Nephron progenitor cell (in vitro differentiated cells): ENCODE measurements at regions not wholly inside any gene's neighbourhood (a gene's known extent, or its start where the extent isn't known, plus 50 kb on each side); places are given as distances from the start of the nearest gene placed in this dataset.

Source experiments
- DNase-seq: peaks from one replicate; pipeline ENCODE4 v3.0.0; 2021
- H3K27ac Mint-ChIP-seq: 2 replicates; pipeline ENCODE4 v1.8.0; 2021; ENCODE audit warnings: mild to moderate bottlenecking, moderate library complexity, mixed read lengths
- H3K27me3 Mint-ChIP-seq: 2 replicates; pipeline ENCODE4 v1.8.0; 2021; ENCODE audit warnings: mild to moderate bottlenecking, low read depth, mixed read lengths; ENCODE audit not compliant: poor library complexity
- H3K36me3 Mint-ChIP-seq: 2 replicates; pipeline ENCODE4 v1.8.0; 2021; ENCODE audit warnings: low read depth, mixed read lengths
- H3K4me1 Mint-ChIP-seq: 2 replicates; pipeline ENCODE4 v1.8.0; 2021; ENCODE audit warnings: mixed read lengths
- H3K4me3 Mint-ChIP-seq: 2 replicates; pipeline ENCODE4 v1.8.0; 2021; ENCODE audit warnings: mild to moderate bottlenecking, moderate library complexity, mixed read lengths
- H3K9me3 Mint-ChIP-seq: 2 replicates; pipeline ENCODE4 v1.8.0; 2021; ENCODE audit warnings: mild to moderate bottlenecking, moderate library complexity, mixed read lengths
- TF ChIP-seq, protein P1 (sequence below): fragments of 200-600 bp; sonication (generic); IDR thresholded peaks from 2 replicates; pipeline ENCODE4 v1.5.0; 2021; ENCODE audit warnings: antibody characterized with exemption

- Mint-ChIP-seq H3K4me1 (peaks cover 65% of the 10 kb centered on the region), H3K4me3 (peak overlapping the region; percentile 65), H3K36me3 (no peaks in the 10 kb centered on the region), H3K9me3 (no peaks in the 10 kb centered on the region), H3K27ac (peak overlapping the region; percentile 90), H3K27me3 (no peaks in the 10 kb centered on the region)
- TF ChIP-seq, protein P1, sequence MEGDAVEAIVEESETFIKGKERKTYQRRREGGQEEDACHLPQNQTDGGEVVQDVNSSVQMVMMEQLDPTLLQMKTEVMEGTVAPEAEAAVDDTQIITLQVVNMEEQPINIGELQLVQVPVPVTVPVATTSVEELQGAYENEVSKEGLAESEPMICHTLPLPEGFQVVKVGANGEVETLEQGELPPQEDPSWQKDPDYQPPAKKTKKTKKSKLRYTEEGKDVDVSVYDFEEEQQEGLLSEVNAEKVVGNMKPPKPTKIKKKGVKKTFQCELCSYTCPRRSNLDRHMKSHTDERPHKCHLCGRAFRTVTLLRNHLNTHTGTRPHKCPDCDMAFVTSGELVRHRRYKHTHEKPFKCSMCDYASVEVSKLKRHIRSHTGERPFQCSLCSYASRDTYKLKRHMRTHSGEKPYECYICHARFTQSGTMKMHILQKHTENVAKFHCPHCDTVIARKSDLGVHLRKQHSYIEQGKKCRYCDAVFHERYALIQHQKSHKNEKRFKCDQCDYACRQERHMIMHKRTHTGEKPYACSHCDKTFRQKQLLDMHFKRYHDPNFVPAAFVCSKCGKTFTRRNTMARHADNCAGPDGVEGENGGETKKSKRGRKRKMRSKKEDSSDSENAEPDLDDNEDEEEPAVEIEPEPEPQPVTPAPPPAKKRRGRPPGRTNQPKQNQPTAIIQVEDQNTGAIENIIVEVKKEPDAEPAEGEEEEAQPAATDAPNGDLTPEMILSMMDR: no peak
- peak; percentile 25 for DNase-seq
Measured at GRCh38 chr6:15090145-15090579, 155.7 kb upstream of the JARID2 start.

GRCh38 chr6:15090745-15091384 lies 155.0 kb upstream of the JARID2 start:
- peaks cover 4% of the 10 kb centered on the region for H3K9me3 Mint-ChIP-seq
- TF ChIP-seq, protein P1: no peak
- H3K4me1 Mint-ChIP-seq: peaks cover 65% of the 10 kb centered on the region
- peaks cover 4% of the 10 kb centered on the region for H3K27me3 Mint-ChIP-seq
- peak overlapping the region; percentile 90 for H3K27ac Mint-ChIP-seq
- H3K36me3 Mint-ChIP-seq: no peaks in the 10 kb centered on the region
- DNase-seq: no peak
- H3K4me3 Mint-ChIP-seq: peak overlapping the region; percentile 45

- peaks cover 11% of the 10 kb centered on the region for H3K4me1 Mint-ChIP-seq
- DNase-seq: no peak
- no peak overlapping the region for H3K27ac Mint-ChIP-seq
- H3K9me3 Mint-ChIP-seq: peaks cover 6% of the 10 kb centered on the region
- no peak overlapping the region for H3K4me3 Mint-ChIP-seq
- H3K27me3 Mint-ChIP-seq: peaks cover 11% of the 10 kb centered on the region
- TF ChIP-seq, protein P1: no peak
- no peaks in the 10 kb centered on the region for H3K36me3 Mint-ChIP-seq
Measured at GRCh38 chr6:15096894-15097837, 148.7 kb upstream of the JARID2 start.

- Mint-ChIP-seq H3K4me3 (no peak overlapping the region), H3K9me3 (peaks cover 4% of the 10 kb centered on the region), H3K27me3 (peaks cover 12% of the 10 kb centered on the region), H3K4me1 (peaks cover under 1% of the 10 kb centered on the region), H3K27ac (no peak overlapping the region), H3K36me3 (no peaks in the 10 kb centered on the region)
- DNase-seq: no peak
- TF ChIP-seq, protein P1: no peak
Measured at GRCh38 chr6:15101130-15101529, 144.7 kb upstream of the JARID2 start.

- peaks cover 7% of the 10 kb centered on the region for H3K9me3 Mint-ChIP-seq
- TF ChIP-seq, protein P1: no peak
- H3K27me3 Mint-ChIP-seq: peaks cover 12% of the 10 kb centered on the region
- no peak overlapping the region for H3K27ac Mint-ChIP-seq
- no peak for DNase-seq
- H3K36me3 Mint-ChIP-seq: no peaks in the 10 kb centered on the region
- H3K4me3 Mint-ChIP-seq: no peak overlapping the region
- peaks cover 12% of the 10 kb centered on the region for H3K4me1 Mint-ChIP-seq
Measured at GRCh38 chr6:15102241-15102640, 143.6 kb upstream of the JARID2 start.
